Psoas muscle (tissue), 7 donors: ENCODE measurements at regions not wholly inside any gene's neighbourhood (a gene's known extent, or its start where the extent isn't known, plus 50 kb on each side); places are given as distances from the start of the nearest gene placed in this dataset.

Source experiments
- ATAC-seq, 4 donors: fragments of 200-7000 bp; cut with Tn5 transposase; one replicate each; pipeline ENCODE4 v1.9.1; 2020; ENCODE audit warnings: moderate library complexity in 3 of 4, mild to moderate bottlenecking in 2 of 4
- DNase-seq, 2 donors: peaks; one replicate each; pipeline ENCODE4 v3.0.0-alpha.2; 2020
- H3K27ac ChIP-seq: fragments of 200-600 bp; one replicate; pipeline ENCODE4 v1.8.0; 2022
- H3K27me3 ChIP-seq, 3 donors: fragments of 200-600 bp in 1 of 3; one replicate each; pipeline versions ENCODE4 v1.6.1 to v1.8.0; 2013 to 2022; ENCODE audit warnings: low read length in 2 of 3, mild to moderate bottlenecking in 2 of 3, moderate library complexity in 1 of 3; ENCODE audit not compliant: insufficient read depth in 3 of 3
- H3K36me3 ChIP-seq, 2 donors: fragments of 200-600 bp in 1 of 2; one replicate each; pipeline versions ENCODE4 v1.6.1 to v1.8.0; 2013 to 2022; ENCODE audit warnings: low read depth in 1 of 2, mild to moderate bottlenecking in 1 of 2, moderate library complexity in 1 of 2; ENCODE audit not compliant: insufficient read depth in 1 of 2
- H3K4me1 ChIP-seq: fragments of 200-600 bp; one replicate; pipeline ENCODE4 v1.8.0; 2022
- H3K4me3 ChIP-seq: fragments of 200-600 bp; one replicate; pipeline ENCODE4 v1.8.0; 2022; ENCODE audit warnings: mild to moderate bottlenecking
- H3K9me3 ChIP-seq: fragments of 200-600 bp; one replicate; pipeline ENCODE4 v1.8.0; 2022
- CTCF ChIP-seq: fragments of 200-600 bp; IDR thresholded peaks from one replicate; pipeline ENCODE4 v1.8.0; 2022; ENCODE audit warnings: antibody characterized with exemption
- WGBS, 3 donors: extraction: QIAGEN DNeasy Blood & Tissue Kit; methylation state at CpG; one replicate each; pipeline versions ENCODE4 v1.1.6 to v1.1.7; 2013; 5-methylcytosine and 5-hydroxymethylcytosine counted together
- intact Hi-C, 2 donors: fragments of 100-400 bp; cut with DNase I; formaldehyde crosslinking; loops; one replicate each; pipeline versions ENCODE4 v1.11.0 to v1.14.2; 2022
- donor health status: healthy with polysubstance abuse.
- donor health status: DM: no; HTN: no; CAD: no; lungs with moderate emphysema.
- donor health status: Bipolar disorder and iron deficiency.
- donor health status: healthy.
- donor health status: DM: yes; HTN: yes; CAD: no.
- donor health status: DM: no; HTN: no; CAD: no.
- donor health status: DM: yes; HTN: yes; CAD: no.

- intact Hi-C loops: no loop called here
Observed at GRCh38 chr5:28027851-28028250, 989.5 kb upstream of the CDH9 start.

GRCh38 chr5:28017178-28017577 lies 978.8 kb upstream of the CDH9 start:
- H3K36me3 ChIP-seq: no peaks in the 10 kb centered on the region
- no peaks in the 10 kb centered on the region for H3K27me3 ChIP-seq
- no peaks in the 10 kb centered on the region for H3K4me1 ChIP-seq
- no peak overlapping the region for H3K4me3 ChIP-seq
- 68 to 77% (median 74%) methylated on average over 1 of the region's 1 CpG for WGBS, 3 donors
- DNase-seq: no peak
- ATAC-seq: no peak
- no peak overlapping the region for H3K27ac ChIP-seq
- intact Hi-C loops: no loop called here
- peaks cover 13% of the 10 kb centered on the region for H3K9me3 ChIP-seq
- no peak for TF ChIP-seq CTCF

More at GRCh38 chr5:28027851-28028250, 989.5 kb upstream of the CDH9 start:
- TF ChIP-seq CTCF: no peak
- ATAC-seq (no peak), DNase-seq (no peak)
- H3K4me3 ChIP-seq: no peak overlapping the region
- WGBS, 3 donors: 83 to 93% (median 89%) methylated on average over 1 of the region's 1 CpG
- peaks cover 3% of the 10 kb centered on the region for H3K9me3 ChIP-seq
- no peaks in the 10 kb centered on the region for H3K36me3 ChIP-seq
- H3K27me3 ChIP-seq: no peaks in the 10 kb centered on the region
- H3K4me1 ChIP-seq: no peaks in the 10 kb centered on the region
- no peak overlapping the region for H3K27ac ChIP-seq

- H3K27ac ChIP-seq: no peak overlapping the region
- H3K4me3 ChIP-seq: no peak overlapping the region
- no peaks in the 10 kb centered on the region for H3K36me3 ChIP-seq
- peaks cover 13% of the 10 kb centered on the region for H3K9me3 ChIP-seq
- WGBS, 3 donors: 62 to 67% (median 62%) methylated on average over 3 of the region's 3 CpGs
- H3K27me3 ChIP-seq: no peaks in the 10 kb centered on the region
- DNase-seq (no peak), ATAC-seq (no peak)
- intact Hi-C loops: no loop called here
- TF ChIP-seq CTCF: no peak
- H3K4me1 ChIP-seq: no peaks in the 10 kb centered on the region
Observed at GRCh38 chr5:28014779-28015178, 976.4 kb upstream of the CDH9 start.

- WGBS, 3 donors: 82 to 87% (median 85%) methylated on average over 5 of the region's 5 CpGs
- peaks cover 11% of the 10 kb centered on the region for H3K9me3 ChIP-seq
Observed at GRCh38 chr5:28012538-28012937, 974.2 kb upstream of the CDH9 start.

More at GRCh38 chr5:28012538-28012937, 974.2 kb upstream of the CDH9 start:
- Histone ChIP-seq H3K36me3 (no peaks in the 10 kb centered on the region), H3K4me1 (no peaks in the 10 kb centered on the region), H3K27ac (no peak overlapping the region), H3K4me3 (no peak overlapping the region), H3K27me3 (no peaks in the 10 kb centered on the region)
- TF ChIP-seq CTCF: no peak
- intact Hi-C loops: no loop called here
- DNase-seq (no peak), ATAC-seq (no peak)
